HG03097 (cell line): ENCODE measurements at regions not wholly inside any gene's neighbourhood (a gene's known extent, or its start where the extent isn't known, plus 50 kb on each side); places are given as distances from the start of the nearest gene placed in this dataset.
A peak's percentile ranks its signal among the peaks of the same experiment; 100 is the strongest.
"Not testable (repeated sequence)": the region's sequence is repeated elsewhere in the genome, so short reads cannot be mapped to it uniquely, and the experiment has no call there.

Experiments used
- ATAC-seq: cut with Tn5 transposase; IDR thresholded peaks from one replicate; pipeline ENCODE4 v1.9.1; 2021; ENCODE audit not compliant: unreplicated experiment, low FRiP score

- ATAC-seq: no peak
These were observed 53.4 kb downstream of the HES1 start for GRCh38 chr3:194189243-194189791.

- not testable (repeated sequence) for ATAC-seq
These were observed 55.9 kb downstream of the HES1 start for GRCh38 chr3:194191850-194192249.

- no peak for ATAC-seq
These were observed 58.3 kb downstream of the HES1 start for GRCh38 chr3:194194051-194194756.

DNA sequence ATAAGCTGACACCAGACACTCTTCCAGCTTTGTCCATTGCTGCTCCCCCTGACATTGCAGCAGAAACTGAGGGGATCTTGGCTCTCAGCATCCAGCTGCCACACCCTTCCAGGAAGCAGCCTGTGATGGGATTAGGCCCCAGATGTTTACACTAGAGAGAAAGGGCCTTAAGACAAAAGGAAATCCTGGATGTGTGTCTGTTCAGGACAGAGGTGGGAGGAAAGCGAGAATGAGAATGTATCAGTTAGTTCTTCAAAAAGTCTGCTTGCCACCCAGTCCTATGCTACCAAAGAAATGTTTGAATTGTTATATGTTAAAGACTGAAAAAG is 58.8 kb downstream of the HES1 start:
- ATAC-seq: no peak

- no peak for ATAC-seq
These were observed 59.7 kb downstream of the HES1 start for GRCh38 chr3:194195611-194196010.

GRCh38 chr3:194196876-194197275 is 60.9 kb downstream of the HES1 start:
- no peak for ATAC-seq

GRCh38 chr3:194197396-194197960 is 61.5 kb downstream of the HES1 start:
- ATAC-seq: no peak

DNA sequence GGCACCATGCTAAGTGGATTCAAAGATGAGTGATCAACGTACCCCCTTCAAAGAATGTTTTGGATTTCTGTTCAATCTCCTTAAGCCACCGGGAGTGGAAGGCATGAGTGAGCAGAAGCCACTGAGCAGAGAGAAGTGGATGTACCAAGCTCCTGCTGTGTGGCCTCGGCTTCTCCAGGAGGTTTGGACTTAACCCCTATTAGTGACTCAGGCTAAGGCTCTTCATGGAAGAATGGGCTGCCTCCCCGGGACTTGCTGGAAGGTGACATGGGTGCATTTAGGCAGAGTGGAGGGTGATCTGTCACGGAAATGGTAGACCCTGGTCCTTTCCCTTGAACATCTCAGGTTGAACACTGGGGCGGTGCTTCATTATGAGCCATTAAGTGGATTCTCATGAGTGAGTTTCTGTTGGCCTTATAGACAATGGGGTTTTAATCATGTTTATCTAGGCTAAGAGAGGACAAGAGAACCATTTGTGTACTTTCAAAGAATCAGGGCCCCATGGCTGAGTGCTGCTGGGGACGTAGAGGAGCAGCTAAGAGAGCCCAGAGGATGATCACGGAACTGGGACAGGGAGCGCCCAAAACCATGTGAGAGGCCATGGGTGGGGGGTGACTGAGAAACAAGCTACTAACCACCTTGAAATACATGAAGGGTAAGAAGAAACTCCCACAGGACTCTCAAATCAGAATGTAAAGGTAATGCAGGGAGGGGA is 62.2 kb downstream of the HES1 start:
- no peak for ATAC-seq

DNA sequence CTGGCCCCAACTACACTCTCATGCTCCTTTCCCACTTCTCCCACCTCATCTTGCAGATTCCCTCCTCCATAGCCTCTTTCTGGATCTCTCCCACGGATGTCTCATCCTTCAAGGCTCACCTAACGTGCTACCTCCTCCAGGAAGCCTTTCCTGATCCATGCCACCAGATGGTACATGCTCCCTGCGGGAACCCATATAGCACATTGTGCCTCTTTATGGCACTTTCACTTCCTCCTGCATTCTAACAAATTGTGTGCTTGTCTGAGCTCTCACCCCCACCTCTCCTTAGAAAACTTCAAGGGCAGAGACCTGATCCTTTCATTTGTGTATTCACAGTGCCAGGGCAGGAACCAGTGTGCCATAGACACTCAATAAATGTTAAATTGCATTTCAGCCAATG is 63.0 kb downstream of the HES1 start:
- no peak for ATAC-seq

GRCh38 chr3:194200422-194201081 is 64.6 kb downstream of the HES1 start:
- ATAC-seq: no peak

DNA sequence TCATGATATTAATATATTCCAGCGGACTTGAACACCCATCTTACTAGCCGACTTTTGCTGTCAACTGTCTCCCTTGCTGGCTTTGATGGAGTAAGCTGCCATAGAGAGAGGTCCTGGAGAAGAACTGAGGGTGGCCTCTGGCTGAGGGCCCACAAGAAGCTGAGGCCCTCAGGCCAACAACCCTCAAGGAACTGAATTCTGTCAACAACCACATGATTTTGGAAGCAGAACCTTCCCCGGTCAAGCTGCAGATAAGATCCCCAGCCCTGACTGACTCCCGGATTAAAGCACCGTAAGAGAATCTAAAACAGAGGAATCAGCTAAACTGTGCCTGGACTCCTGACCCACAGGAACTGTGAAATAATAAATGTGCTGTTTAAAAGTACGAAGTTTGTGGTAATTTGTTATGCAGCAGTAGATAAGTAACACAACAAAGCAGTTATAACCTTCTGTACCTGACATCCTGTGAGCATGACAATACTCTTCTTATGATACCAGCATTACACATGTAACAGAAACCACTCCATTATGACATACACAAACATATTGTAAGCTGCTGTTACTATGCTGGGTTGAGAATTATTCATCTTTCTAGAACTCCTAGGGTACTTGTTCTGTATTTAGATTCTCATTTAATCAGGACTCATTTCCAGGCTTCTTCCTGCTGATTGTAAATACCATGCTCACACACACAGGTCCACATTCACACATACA is 66.2 kb downstream of the HES1 start:
- ATAC-seq: no peak

GRCh38 chr3:194203482-194204041 is 67.6 kb downstream of the HES1 start:
- peak; percentile 33 for ATAC-seq

GRCh38 chr3:194204042-194204987 is 68.4 kb downstream of the HES1 start:
- ATAC-seq: peak; percentile 43

DNA sequence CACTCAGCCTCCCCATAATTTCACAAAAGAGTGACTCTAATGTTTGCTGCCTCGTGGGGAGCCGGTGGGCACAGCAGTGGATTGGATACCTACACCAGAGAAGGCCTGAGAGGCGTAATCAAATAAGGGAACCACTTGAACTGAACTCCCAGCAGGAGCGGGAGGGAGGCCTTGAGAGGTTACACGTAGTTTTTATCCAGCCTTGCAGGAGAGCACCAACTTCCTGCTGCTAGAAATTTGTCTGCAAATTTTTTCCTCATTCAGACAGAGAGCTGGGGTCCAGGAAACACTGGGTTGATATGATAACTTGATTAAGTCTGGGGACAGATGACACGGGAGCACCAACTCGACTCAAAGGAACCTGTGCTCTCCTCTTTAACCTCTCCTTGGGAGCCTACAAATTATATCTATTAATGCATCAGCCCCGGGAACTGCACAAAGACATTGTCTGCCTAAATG is 69.8 kb downstream of the HES1 start:
- no peak for ATAC-seq

DNA sequence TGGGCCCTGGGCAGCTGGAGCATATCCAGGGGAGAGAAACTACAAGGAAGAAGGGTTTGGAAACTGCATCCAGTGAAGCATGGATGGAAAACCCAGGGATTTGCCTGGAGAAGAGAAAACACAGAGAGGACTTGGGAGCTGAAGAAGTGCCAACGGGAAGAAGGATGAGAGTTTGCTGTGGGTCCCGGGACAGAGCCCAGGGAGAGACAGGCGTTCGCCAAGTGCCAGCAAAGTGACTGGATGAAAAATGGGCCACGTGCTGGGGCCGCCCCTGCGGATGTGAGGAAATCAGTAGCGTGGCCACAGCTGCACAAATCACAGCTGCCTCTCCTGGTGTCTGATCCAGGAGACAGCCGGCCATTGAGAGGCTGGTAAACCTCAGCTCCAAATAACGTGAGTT is 70.4 kb downstream of the HES1 start:
- ATAC-seq: no peak

GRCh38 chr3:194208709-194209108 is 72.8 kb downstream of the HES1 start:
- ATAC-seq: no peak

DNA sequence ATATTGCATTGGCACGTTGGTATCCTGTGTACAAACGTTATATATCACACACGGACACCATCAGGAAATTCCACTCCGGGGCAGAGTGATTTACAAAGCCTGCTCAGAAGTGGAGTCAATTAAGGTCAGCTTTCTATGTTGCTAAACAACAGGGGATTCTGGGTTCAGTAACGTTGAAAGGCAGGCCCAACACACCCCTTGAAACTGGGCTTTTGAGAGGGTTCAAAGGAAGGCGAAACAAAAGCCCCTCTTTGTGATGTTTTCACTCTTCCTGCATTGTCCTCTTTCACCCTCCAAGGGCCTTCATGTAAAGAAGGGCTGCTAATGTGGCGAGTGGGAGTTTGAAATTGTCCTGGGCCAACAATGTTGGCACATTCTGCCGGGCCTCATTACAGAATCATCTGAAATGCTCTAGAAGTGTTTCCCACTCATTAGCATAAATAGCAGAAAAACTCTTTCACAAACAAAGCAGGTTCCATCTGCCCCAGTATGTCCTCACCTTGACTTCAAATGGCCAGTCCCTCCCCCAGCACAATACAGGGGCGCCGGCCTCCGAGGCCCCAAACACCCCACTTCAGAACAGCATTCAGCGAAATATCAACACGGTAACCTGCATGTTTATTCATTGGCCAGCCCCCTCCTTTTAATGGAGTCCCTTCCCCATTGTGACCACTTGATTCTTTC is 76.4 kb downstream of the HES1 start:
- no peak for ATAC-seq

GRCh38 chr3:194212845-194213331 is 76.9 kb downstream of the HES1 start:
- no peak for ATAC-seq
